Muscle of arm (tissue), 1 donor: ENCODE measurements at regions not wholly inside any gene's neighbourhood (a gene's known extent, or its start where the extent isn't known, plus 50 kb on each side); places are given as distances from the start of the nearest gene placed in this dataset.
A peak's percentile ranks its signal among the peaks of the same experiment; 100 is the strongest.

Source experiments
- DNase-seq: peaks from one replicate; pipeline ENCODE4 v3.0.0-alpha.2; 2013

GRCh38 chr3:153072856-153073255 is 89.2 kb upstream of the RAP2B start:
- no peak for DNase-seq

GRCh38 chr3:153073636-153074035 is 88.4 kb upstream of the RAP2B start:
- DNase-seq: no peak

- no peak for DNase-seq
These were observed 83.2 kb upstream of the RAP2B start for GRCh38 chr3:153078826-153079225.

- no peak for DNase-seq
These were observed 82.6 kb upstream of the RAP2B start for GRCh38 chr3:153079386-153079785.

GRCh38 chr3:153080778-153081240 is 81.2 kb upstream of the RAP2B start:
- no peak for DNase-seq

GRCh38 chr3:153084431-153084830 is 77.6 kb upstream of the RAP2B start:
- DNase-seq: no peak

- peak; percentile 26 for DNase-seq
These were observed 74.1 kb upstream of the RAP2B start for GRCh38 chr3:153087595-153088566.

GRCh38 chr3:153089620-153090019 is 72.4 kb upstream of the RAP2B start:
- no peak for DNase-seq

- no peak for DNase-seq
These were observed 71.1 kb upstream of the RAP2B start for GRCh38 chr3:153090973-153091372.

GRCh38 chr3:153093629-153094028 is 68.4 kb upstream of the RAP2B start:
- no peak for DNase-seq

- no peak for DNase-seq
These were observed 67.6 kb upstream of the RAP2B start for GRCh38 chr3:153094386-153094785.

GRCh38 chr3:153095441-153095840 is 66.6 kb upstream of the RAP2B start:
- DNase-seq: no peak

GRCh38 chr3:153096731-153097131 is 65.3 kb upstream of the RAP2B start:
- DNase-seq: no peak

- no peak for DNase-seq
These were observed 64.8 kb upstream of the RAP2B start for GRCh38 chr3:153097213-153097612.

GRCh38 chr3:153099131-153099530 is 62.9 kb upstream of the RAP2B start:
- DNase-seq: no peak

GRCh38 chr3:153103406-153103945 is 58.5 kb upstream of the RAP2B start:
- DNase-seq: no peak

GRCh38 chr3:153110041-153110440 is 52.0 kb upstream of the RAP2B start:
- no peak for DNase-seq

GRCh38 chr3:153111016-153111415 is 51.0 kb upstream of the RAP2B start:
- DNase-seq: no peak
